NCI-H1417 (cell line): ENCODE measurements at regions not wholly inside any gene's neighbourhood (a gene's known extent, or its start where the extent isn't known, plus 50 kb on each side); places are given as distances from the start of the nearest gene placed in this dataset.

Source experiments
- DNase-seq, 3 experiments: peaks; one replicate each; lab custom pipeline; 2025; lab: John Stamatoyannopoulos, UW

GRCh38 chr13:106723036-106723435 lies 155.1 kb upstream of the ARGLU1 start:
- no peak for DNase-seq

GRCh38 chr13:106722620-106723019 lies 154.7 kb upstream of the ARGLU1 start:
- DNase-seq = no peak

- no peak for DNase-seq
Measured at GRCh38 chr13:106721599-106721998, 153.7 kb upstream of the ARGLU1 start.

DNA sequence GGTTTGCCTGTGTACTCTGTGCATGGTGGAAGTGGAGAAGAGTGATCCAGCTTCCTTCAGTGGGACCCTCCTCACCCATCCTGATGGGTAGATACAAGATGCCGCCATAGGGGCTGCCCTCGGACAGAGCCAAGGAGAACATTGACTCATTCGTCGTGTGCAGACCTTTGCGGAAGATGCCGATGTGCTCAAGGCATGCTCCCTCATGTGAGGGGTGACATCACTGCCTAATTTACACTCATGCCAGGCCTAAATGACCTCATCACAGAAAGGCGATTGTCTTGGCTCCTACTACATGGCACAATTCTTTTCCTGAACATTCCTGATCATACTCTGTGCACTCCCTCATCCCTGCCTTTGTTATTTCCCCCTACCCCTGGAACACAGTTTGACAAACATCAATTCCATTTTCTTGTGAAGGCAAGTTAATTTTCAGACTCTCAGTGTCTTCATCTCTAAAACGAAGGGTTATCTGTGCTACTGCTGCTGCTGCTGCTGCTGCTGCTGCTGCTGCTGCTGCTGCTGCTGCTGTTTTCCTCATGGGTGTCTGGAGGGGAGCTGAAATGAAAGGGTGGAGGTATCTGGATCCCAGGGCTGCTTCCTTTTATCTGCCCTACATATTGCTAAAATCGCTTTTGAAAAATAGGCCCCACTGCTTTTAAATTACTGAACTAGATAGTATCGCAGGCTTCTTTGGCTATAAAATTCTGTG lies 146.5 kb upstream of the ARGLU1 start:
- DNase-seq = no peak

DNA sequence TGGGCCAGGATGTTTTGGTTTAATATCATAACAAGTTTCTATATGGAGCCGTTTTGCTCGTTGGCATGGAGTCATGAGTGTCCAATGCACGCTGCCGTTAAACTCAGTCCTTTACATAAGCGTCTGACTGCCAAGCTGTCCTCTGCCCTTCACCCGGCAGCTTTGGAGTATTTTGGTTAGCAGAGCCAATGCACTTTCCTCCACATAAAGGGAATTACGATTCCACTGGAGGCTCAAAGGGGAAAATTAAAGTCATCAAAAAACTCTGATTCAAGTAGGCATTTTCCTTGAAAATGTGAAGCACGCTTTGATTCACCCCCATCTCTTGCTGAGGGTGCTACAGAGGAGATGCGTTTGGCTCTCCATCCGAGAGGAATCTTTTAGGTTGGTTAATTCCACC lies 144.4 kb upstream of the ARGLU1 start:
- no peak for DNase-seq

DNA sequence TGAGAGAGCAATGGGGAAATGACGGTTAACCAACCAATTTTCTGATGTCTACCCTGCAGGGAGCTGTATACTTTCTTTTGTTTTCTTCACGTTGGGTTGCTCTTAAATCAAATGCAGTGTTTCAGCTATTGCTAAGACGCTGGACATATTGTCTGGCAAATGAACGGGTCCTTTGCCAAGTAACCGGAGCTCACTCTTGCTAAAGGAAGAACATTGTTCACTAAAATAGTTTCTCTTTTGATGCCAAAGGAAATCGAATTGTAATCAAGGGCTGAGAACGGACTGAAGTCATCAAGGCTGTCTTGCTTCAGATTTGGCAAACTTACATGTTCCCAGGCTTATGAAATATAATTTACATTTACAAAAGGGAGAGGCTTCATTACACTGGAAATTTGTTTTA lies 142.3 kb upstream of the ARGLU1 start:
- no peak for DNase-seq

DNA sequence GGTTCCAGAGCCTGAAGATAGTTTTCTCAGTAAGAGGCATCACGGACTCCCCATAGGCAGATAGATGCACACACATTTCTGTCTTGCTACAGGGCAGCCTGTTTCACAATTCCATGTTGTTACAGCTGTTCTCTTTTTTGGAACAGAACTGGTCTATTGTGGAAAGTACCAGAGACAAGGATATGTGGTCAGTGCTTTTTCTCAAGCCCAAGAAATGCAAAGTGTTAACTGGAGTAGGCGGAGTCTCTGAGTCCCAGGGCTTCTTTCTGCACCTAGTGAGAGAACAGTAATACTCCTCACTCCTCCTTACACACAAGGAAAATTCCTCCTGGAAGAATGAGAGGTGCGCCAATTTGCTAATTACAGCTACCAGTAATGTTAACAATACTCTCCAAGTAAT lies 141.6 kb upstream of the ARGLU1 start:
- no peak for DNase-seq

- DNase-seq = no peak
Measured at GRCh38 chr13:106702505-106702904, 134.6 kb upstream of the ARGLU1 start.

DNA sequence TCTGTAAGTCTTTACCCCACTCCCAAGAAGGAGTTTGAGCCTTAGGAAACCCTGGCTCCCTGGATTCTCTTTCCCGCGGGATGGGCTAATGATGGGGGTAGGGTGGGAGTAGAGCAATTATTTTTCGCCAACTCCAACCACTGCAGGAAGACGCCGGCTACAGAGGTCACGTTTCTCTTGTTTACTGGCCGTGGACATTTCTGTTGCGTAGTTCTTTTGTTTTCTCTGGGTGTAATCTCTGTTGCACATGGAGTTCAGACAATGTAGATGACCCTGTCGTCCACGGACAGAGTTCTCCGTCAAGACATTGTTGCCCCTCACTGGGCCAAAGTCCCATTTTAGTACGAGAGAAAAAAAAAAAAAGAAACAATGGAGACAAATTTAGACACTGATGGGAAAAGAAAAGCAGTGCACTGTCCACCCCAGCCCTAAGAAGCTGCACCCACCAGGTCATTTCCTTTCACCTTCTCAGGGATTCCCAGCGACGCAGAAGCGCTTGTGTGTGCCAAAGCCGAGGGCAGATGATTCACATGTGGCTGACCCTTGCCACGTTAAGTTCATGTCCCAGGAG lies 133.9 kb upstream of the ARGLU1 start:
- no peak for DNase-seq

DNA sequence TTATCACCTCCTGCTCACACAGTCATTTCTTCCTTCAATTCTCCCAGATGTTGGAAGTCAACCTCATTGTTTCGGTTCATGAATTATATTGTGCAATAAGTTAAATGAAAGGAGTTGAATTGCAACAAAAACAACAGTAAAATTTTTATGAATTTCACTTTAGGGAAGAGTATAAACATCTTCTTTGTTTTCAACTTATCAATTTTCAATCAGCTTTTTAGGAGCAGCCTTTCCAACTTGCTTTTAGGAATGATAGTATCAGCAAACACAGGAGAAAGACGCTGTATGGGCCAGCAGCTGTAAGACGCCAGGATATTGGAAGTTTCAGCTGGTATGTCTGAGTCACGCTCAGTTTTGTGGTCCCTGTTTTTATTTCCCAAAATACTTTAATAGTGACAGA lies 132.5 kb upstream of the ARGLU1 start:
- DNase-seq = no peak

DNA sequence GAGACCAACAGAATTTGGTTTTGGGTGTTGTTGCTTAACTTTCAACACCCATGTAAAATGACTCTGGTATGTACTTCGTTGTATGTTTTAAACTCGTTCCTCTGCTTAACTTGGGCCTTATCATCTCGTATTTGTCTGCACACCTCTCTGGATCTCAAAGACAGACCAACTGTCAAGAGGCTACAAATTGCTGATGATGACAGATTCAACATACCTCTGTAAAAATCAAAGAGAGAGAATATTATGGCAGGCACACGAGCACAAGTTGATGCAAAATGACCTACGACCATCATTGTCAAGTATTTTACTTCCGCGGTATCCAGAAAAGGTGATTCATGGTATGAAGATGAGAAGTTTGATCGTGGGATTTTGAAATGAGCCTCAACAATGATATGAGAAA lies 132.1 kb upstream of the ARGLU1 start:
- DNase-seq = no peak

GRCh38 chr13:106699311-106699710 lies 131.4 kb upstream of the ARGLU1 start:
- DNase-seq = no peak

DNA sequence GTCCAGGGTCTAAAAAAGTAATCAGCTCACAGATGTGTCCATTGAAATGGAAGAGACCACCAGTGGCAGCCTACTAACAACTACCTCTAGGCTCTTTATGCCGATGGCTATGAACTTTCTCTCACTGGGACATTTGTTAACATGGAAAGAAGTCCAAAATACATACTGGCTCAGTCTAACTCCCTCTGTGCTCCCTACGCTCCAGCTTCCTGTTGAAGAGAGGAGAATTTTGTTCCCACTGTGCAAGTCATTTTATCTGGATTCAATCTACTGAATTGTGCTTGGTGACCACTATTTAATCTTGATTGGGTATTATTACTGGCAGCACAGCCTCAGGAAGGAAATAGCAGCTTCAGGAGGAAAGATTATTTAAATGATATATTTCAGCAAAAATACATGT lies 128.8 kb upstream of the ARGLU1 start:
- DNase-seq = no peak

DNA sequence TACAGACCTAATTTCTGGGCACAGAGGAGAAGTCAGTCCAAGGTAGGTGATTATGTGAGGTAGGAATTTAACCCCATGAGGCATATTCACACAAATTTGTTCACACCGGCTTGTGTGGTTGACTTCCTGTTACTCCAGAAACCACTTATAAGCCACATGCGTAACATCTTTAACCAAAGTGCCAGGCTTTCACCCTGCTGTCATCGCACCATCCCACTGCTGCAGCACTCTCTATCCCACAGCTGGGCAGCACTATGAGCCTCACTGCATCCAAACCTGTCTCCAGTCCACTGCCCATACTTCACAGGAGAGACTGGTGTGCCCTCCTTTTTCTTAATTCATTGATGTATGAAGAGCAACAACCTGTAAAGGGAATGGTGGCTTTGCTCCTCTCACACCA lies 128.2 kb upstream of the ARGLU1 start:
- no peak for DNase-seq

- DNase-seq = no peak
Measured at GRCh38 chr13:106695139-106695538, 127.2 kb upstream of the ARGLU1 start.

- no peak for DNase-seq
Measured at GRCh38 chr13:106691861-106692260, 123.9 kb upstream of the ARGLU1 start.

- peak in 1 of 3 experiments; percentile 27 for DNase-seq
Measured at GRCh38 chr13:106691341-106691740, 123.4 kb upstream of the ARGLU1 start.

GRCh38 chr13:106690779-106691178 lies 122.8 kb upstream of the ARGLU1 start:
- no peak for DNase-seq

- no peak for DNase-seq
Measured at GRCh38 chr13:106689906-106690305, 122.0 kb upstream of the ARGLU1 start.

DNA sequence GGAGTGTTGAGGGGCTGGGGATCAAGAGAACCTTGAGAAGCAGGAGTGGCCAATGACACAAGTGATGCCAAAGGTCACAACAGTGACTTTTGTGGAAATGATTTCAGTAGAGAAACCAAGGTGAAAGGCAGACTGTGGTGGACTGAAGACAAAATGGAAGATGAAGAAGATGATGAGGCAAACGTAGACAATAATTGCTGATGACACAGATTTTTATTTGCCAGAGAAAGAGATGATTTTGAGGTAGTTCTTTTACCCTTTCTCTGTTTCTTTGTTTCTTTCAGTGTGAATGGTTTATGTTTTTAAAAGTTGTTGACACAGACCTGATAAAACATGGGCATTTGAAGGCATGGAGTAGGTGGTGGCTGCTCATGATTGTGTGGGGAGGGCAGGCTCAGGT lies 121.0 kb upstream of the ARGLU1 start:
- DNase-seq = no peak

- DNase-seq = no peak
Measured at GRCh38 chr13:106686163-106686562, 118.2 kb upstream of the ARGLU1 start.

DNA sequence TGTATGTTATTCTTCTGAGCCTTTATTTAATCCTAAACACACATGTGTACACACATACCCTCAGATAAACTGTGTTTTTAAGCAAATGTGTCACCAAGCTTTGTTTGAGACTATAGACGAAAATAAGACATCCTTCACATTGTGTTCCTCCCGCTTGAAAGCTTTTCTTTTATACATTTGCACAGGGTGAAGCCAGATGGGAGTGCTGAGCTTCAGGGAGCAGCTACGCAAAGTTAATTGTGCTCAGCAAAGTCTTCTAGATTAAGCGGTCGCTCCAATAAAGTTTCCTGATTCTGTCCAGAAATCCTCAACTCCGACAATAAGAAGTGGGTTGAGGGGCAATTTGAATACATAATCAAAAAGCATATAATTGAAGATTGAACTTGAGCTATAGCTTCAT lies 117.2 kb upstream of the ARGLU1 start:
- DNase-seq = no peak

DNA sequence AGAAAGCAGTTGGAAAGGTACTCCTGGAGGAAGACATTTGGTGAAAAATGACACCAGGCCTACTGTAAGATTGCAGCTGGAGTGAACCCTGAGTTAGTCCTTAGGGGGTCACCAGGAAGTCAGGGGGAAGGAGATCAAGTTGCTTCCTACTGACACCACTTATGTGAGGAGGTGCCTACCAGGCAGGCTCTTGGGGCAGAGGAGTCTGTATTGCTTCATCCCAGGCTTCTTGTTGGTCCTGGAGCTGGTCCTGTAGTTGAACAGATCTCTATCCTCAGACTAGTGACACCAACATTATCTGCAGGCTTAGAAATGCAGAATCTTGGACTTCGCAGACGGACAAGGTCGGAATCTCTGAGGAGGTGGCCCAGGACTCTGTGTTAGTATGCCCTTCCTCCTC lies 116.0 kb upstream of the ARGLU1 start:
- no peak for DNase-seq

- no peak for DNase-seq
Measured at GRCh38 chr13:106683179-106683578, 115.2 kb upstream of the ARGLU1 start.
